MM.1S (cell line): ENCODE measurements at regions not wholly inside any gene's neighbourhood (a gene's known extent, or its start where the extent isn't known, plus 50 kb on each side); places are given as distances from the start of the nearest gene placed in this dataset.

Experiments used
- EZH2 ChIP-seq: fragments of 300-600 bp; sonication (generic); optimal IDR thresholded peaks from 2 replicates; pipeline ENCODE3; 2017; ENCODE audit warnings: low read depth, mild to moderate bottlenecking, antibody characterized with exemption, low read length, mixed read lengths
- EZH2phosphoT487 ChIP-seq: fragments of 300-600 bp; sonication (generic); IDR thresholded peaks from 2 replicates; pipeline ENCODE4 v1.6.1; 2018; ENCODE audit warnings: antibody characterized with exemption, low read length
- TF ChIP-seq, protein P1 (sequence below): fragments of 300-600 bp; sonication (generic); IDR thresholded peaks from 2 replicates; pipeline ENCODE4 v1.5.1; 2016; ENCODE audit warnings: antibody characterized with exemption, low read length, mixed read lengths

GRCh38 chr1:164006621-164007020 lies 552.4 kb upstream of the PBX1 start:
- TF ChIP-seq, protein P1, sequence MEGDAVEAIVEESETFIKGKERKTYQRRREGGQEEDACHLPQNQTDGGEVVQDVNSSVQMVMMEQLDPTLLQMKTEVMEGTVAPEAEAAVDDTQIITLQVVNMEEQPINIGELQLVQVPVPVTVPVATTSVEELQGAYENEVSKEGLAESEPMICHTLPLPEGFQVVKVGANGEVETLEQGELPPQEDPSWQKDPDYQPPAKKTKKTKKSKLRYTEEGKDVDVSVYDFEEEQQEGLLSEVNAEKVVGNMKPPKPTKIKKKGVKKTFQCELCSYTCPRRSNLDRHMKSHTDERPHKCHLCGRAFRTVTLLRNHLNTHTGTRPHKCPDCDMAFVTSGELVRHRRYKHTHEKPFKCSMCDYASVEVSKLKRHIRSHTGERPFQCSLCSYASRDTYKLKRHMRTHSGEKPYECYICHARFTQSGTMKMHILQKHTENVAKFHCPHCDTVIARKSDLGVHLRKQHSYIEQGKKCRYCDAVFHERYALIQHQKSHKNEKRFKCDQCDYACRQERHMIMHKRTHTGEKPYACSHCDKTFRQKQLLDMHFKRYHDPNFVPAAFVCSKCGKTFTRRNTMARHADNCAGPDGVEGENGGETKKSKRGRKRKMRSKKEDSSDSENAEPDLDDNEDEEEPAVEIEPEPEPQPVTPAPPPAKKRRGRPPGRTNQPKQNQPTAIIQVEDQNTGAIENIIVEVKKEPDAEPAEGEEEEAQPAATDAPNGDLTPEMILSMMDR = no peak
- TF ChIP-seq EZH2phosphoT487 (no peak), EZH2 (no peak)
